Activated B cell treated with CpG ODN at 0.5 μM for 24 hours (primary cell): ENCODE measurements at regions not wholly inside any gene's neighbourhood (a gene's known extent, or its start where the extent isn't known, plus 50 kb on each side); places are given as distances from the start of the nearest gene placed in this dataset.

ENCODE experiments used
- ATAC-seq: fragments of 200-7000 bp; cut with Tn5 transposase; one replicate; pipeline ENCODE4 v1.10.0; 2021; ENCODE audit warnings: low read depth, mild to moderate bottlenecking, moderate library complexity
- CTCF ChIA-PET: fragments of 350-600 bp; sonication (Branson Sonifier 250); formaldehyde crosslinking; loops from one replicate; lab custom pipeline; 2021; ENCODE audit warnings: antibody characterized with exemption; lab: Charles Lee
- POLR2A ChIA-PET: fragments of 350-600 bp; sonication (Branson Sonifier 250); formaldehyde crosslinking; loops from one replicate; lab custom pipeline; 2021; ENCODE audit warnings: antibody characterized with exemption; lab: Charles Lee
- DNase-seq: peaks from one replicate; pipeline ENCODE4 v3.0.0; 2022
- H3K27ac Mint-ChIP-seq: one replicate; pipeline ENCODE4 v1.8.0; 2020; ENCODE audit warnings: mixed read lengths
- H3K27me3 Mint-ChIP-seq: one replicate; pipeline ENCODE4 v1.8.0; 2021; ENCODE audit warnings: mixed read lengths
- H3K36me3 Mint-ChIP-seq: one replicate; pipeline ENCODE4 v1.8.0; 2021; ENCODE audit warnings: low read depth, mixed read lengths
- H3K4me1 Mint-ChIP-seq: one replicate; pipeline ENCODE4 v1.8.0; 2021; ENCODE audit warnings: mixed read lengths
- H3K4me3 Mint-ChIP-seq: one replicate; pipeline ENCODE4 v1.8.0; 2020; ENCODE audit warnings: mild to moderate bottlenecking, mixed read lengths
- H3K9me3 Mint-ChIP-seq: one replicate; pipeline ENCODE4 v1.8.0; 2020; ENCODE audit warnings: mixed read lengths
- intact Hi-C: fragments of 100-400 bp; cut with micrococcal nuclease; formaldehyde crosslinking; loops from one replicate; pipeline ENCODE4 v1.15.1; 2024
- TF ChIP-seq, protein P1 (sequence below): fragments of 200-600 bp; IDR thresholded peaks from one replicate; pipeline ENCODE4 v1.8.0; 2022; ENCODE audit warnings: antibody characterized with exemption, mild to moderate bottlenecking

DNA sequence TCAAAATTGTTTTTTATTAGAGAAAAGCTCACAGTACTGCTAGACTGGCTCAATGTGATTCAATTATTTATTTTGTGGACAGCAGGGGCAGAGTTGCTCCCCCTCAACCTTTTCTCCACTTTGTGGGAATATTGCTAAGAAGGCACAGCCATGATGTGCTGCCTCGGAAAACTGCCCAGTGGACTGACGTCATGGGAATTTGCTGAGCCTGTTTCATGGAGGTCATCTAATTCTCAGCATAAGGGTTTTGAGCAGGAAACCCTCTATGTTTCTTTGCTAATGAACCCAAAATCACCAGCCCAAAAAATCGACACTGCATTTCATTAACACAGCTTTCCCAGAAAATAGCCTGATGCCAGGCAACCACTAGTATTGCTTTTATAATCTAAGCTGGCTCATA, 228.8 kb upstream of the FAM3C start:
- CTCF ChIA-PET, result no interaction called here

DNA sequence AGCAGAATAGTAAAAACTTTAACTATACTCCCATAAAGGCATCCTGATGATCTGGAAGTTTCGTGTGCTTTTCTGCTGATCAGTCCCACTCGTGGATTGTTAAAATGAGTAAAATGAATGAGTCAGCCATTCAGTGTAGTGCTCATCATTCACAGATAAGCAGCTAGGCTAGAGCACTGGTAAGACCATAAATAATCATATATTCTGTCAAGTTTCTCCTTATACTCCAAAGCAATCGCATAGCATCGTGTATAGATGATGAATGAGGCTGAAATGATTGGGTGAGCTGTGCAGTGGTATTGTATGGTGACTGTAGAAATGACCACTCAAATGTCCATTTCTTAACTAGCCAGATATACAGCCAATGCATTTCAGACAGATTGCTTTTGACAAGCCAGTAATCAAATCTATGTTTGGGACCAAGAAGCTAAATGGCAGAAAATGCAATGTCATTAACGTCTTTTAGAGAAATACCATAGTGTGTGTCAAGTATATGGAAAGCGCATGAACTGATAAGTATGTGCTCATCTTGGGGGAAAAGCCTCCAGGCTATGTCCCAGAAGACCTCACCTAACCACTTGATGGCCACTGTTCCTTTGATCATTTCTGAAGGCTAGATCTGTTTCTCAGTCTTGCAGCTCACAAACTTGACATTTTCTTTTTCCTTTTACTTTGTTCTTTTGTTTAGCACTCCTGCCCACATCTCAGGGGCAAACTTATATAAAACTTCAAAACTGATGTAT, 227.2 kb upstream of the FAM3C start:
- ChIA-PET CTCF (no interaction called here), POLR2A (no interaction called here)
- Mint-ChIP-seq H3K27me3 (peaks cover 1% of the 10 kb centered on the region), H3K36me3 (no peaks in the 10 kb centered on the region), H3K9me3 (no peaks in the 10 kb centered on the region), H3K4me1 (no peaks in the 10 kb centered on the region), H3K4me3 (no peak overlapping the region), H3K27ac (no peak overlapping the region)
- TF ChIP-seq, protein P1, sequence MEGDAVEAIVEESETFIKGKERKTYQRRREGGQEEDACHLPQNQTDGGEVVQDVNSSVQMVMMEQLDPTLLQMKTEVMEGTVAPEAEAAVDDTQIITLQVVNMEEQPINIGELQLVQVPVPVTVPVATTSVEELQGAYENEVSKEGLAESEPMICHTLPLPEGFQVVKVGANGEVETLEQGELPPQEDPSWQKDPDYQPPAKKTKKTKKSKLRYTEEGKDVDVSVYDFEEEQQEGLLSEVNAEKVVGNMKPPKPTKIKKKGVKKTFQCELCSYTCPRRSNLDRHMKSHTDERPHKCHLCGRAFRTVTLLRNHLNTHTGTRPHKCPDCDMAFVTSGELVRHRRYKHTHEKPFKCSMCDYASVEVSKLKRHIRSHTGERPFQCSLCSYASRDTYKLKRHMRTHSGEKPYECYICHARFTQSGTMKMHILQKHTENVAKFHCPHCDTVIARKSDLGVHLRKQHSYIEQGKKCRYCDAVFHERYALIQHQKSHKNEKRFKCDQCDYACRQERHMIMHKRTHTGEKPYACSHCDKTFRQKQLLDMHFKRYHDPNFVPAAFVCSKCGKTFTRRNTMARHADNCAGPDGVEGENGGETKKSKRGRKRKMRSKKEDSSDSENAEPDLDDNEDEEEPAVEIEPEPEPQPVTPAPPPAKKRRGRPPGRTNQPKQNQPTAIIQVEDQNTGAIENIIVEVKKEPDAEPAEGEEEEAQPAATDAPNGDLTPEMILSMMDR, result no peak
- no peak for DNase-seq
- ATAC-seq, result no peak
- intact Hi-C loops, result no loop called here

More for the DNA sequence above, 228.8 kb upstream of the FAM3C start:
- H3K36me3 Mint-ChIP-seq, result no peaks in the 10 kb centered on the region
- DNase-seq (no peak), ATAC-seq (no peak)
- POLR2A ChIA-PET, result interaction anchor here (0.6 kb wide), 1 partner anchor 152 kb away, joined by 6 read pairs; no protein-coding TSS in a partner anchor
- H3K4me3 Mint-ChIP-seq, result no peak overlapping the region
- peaks cover 3% of the 10 kb centered on the region for H3K27me3 Mint-ChIP-seq
- no peak overlapping the region for H3K27ac Mint-ChIP-seq
- H3K9me3 Mint-ChIP-seq, result no peaks in the 10 kb centered on the region
- intact Hi-C loops, result no loop called here
- no peaks in the 10 kb centered on the region for H3K4me1 Mint-ChIP-seq
- TF ChIP-seq, protein P1, result no peak

DNA sequence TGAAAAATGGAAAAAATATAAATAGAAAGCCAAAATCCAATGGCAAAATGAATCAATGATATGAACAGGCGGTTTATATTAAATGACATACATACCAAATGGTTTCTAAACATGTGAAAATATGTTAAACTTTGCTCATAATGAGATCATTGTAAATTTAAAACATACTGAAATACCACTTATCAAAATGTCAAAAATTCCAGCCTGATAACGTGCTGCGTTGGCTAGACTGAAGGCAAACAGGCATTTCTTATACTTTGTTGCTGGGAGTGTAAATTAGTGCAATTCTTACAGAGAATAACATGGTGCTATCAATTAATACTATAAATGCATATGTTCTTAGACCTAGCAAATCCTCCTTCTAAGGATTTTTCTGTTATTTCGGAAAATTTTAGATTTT, 225.8 kb upstream of the FAM3C start:
- POLR2A ChIA-PET, result no interaction called here
- TF ChIP-seq, protein P1, result no peak
- peaks cover 4% of the 10 kb centered on the region for H3K27me3 Mint-ChIP-seq

DNA sequence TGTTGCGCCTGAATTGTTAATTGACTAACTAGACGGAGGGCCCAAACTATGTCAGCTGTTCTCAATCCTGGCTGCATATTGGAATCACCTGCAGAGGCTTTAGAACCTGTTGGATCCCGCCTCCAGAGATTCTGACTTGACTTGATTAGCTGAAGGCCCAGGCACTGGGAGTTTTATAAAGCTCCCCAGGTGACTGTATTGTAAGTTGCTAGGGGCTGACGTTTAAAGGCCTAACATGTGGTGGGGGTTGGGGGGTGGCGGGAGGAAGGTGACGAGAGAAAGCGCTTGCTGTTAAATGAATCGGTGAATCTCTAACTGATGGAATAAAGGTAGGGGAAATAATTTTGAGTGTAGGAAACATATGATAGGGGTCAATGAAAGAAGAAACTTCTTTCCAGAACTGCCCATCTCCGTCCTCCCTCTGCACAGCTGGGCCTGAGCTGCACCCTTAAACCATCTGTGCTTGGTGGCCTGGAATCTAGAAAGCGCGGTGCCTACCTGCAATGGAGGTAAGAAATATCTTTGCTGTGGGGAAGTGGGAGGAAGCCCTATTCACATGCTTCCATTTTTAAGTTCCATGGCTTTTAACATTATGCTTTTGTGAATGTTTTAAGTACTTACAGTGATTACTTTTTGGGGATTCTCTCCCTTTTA, 225.0 kb upstream of the FAM3C start:
- H3K4me3 Mint-ChIP-seq, result no peak overlapping the region

More for the DNA sequence above, 225.8 kb upstream of the FAM3C start:
- H3K4me1 Mint-ChIP-seq, result no peaks in the 10 kb centered on the region
- H3K4me3 Mint-ChIP-seq, result no peak overlapping the region
- DNase-seq, result no peak
- no peak overlapping the region for H3K27ac Mint-ChIP-seq
- H3K36me3 Mint-ChIP-seq, result no peaks in the 10 kb centered on the region
- peaks cover 6% of the 10 kb centered on the region for H3K9me3 Mint-ChIP-seq
- no peak for ATAC-seq
- intact Hi-C loops, result no loop called here
- CTCF ChIA-PET, result no interaction called here

DNA sequence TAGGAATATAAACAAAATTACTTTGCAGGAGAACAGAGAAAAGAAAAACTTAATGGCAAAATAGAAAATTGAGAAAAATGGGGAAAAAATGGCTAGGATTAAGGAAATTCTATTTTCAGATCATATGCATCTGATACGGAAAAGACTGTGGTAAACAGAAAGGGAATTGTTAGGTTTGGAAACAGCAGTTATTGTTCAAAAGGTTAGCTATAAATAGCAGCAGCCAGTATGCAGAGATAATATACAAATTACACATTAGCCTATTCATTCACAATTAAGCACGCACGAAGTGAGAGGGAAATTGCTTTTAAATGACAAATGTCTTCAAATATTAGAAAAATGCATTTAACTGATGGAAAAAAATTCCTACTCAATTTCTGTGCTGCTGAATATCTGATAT, 224.1 kb upstream of the FAM3C start:
- TF ChIP-seq, protein P1, result no peak
- Mint-ChIP-seq H3K9me3 (peaks cover 6% of the 10 kb centered on the region), H3K27ac (no peak overlapping the region), H3K4me3 (no peak overlapping the region), H3K27me3 (peaks cover 7% of the 10 kb centered on the region), H3K4me1 (no peaks in the 10 kb centered on the region), H3K36me3 (no peaks in the 10 kb centered on the region)
- DNase-seq (no peak), ATAC-seq (no peak)
- ChIA-PET CTCF (no interaction called here), POLR2A (no interaction called here)
- intact Hi-C loops, result no loop called here

More for the DNA sequence above, 225.0 kb upstream of the FAM3C start:
- ATAC-seq, result no peak
- Mint-ChIP-seq H3K9me3 (peaks cover 6% of the 10 kb centered on the region), H3K27me3 (peaks cover 4% of the 10 kb centered on the region), H3K36me3 (no peaks in the 10 kb centered on the region), H3K27ac (no peak overlapping the region), H3K4me1 (no peaks in the 10 kb centered on the region)
- intact Hi-C loops, result no loop called here
- no peak for DNase-seq
- CTCF ChIA-PET, result no interaction called here
- TF ChIP-seq, protein P1, result no peak
- POLR2A ChIA-PET, result no interaction called here
